GM23338 (cell line): ENCODE measurements at regions not wholly inside any gene's neighbourhood (a gene's known extent, or its start where the extent isn't known, plus 50 kb on each side); places are given as distances from the start of the nearest gene placed in this dataset.

Experiments used
- CTCF ChIP-seq, 2 experiments: fragments of 200-600 bp in 1 of 2; sonication (generic) in 1 of 2; conservative IDR thresholded peaks; 2 replicates each; pipeline versions ENCODE4 v1.5.1 to v1.6.1; 2016 to 2017; ENCODE audit warnings: antibody characterized with exemption in 2 of 2, low read depth in 2 of 2, mild to moderate bottlenecking in 2 of 2, moderate library complexity in 1 of 2
- REST ChIP-seq: IDR thresholded peaks from one replicate; pipeline ENCODE4 v1.6.1; 2018; ENCODE audit warnings: antibody characterized with exemption; ENCODE audit not compliant: unreplicated experiment

- no peak for TF ChIP-seq CTCF (conservative IDR thresholded peaks at IDR 0.05; ENCODE audit: low read depth in 2 of 2)
- TF ChIP-seq REST: no peak
These were observed 95.4 kb upstream of the CCDC85A start for GRCh38 chr2:56088411-56088810.
